Brain microvascular endothelial cell (primary cell): ENCODE measurements at regions not wholly inside any gene's neighbourhood (a gene's known extent, or its start where the extent isn't known, plus 50 kb on each side); places are given as distances from the start of the nearest gene placed in this dataset.

ENCODE experiments used
- DNase-seq: peaks from one replicate; pipeline ENCODE4 v3.0.0-alpha.2; 2020
- H3K27ac ChIP-seq: fragments of 250-450 bp; sonication (Bioruptor Pico); 2 replicates; pipeline ENCODE4 v1.5.1; 2020; ENCODE audit warnings: mild to moderate bottlenecking, moderate library complexity
- H3K27me3 ChIP-seq: fragments of 250-450 bp; sonication (Bioruptor Pico); replicated peaks from 2 replicates; pipeline ENCODE4 v1.5.1; 2020; ENCODE audit warnings: mild to moderate bottlenecking
- H3K36me3 ChIP-seq: fragments of 250-450 bp; sonication (Bioruptor Pico); replicated peaks from 2 replicates; pipeline ENCODE4 v1.5.1; 2020; ENCODE audit warnings: mild to moderate bottlenecking
- H3K4me3 ChIP-seq: 2 replicates; pipeline ENCODE4 v1.5.1; 2011; ENCODE audit warnings: low read depth, mild to moderate bottlenecking, control low read depth, low read length, moderate library complexity
- in situ Hi-C: cut with HindIII; loops from 2 replicates; pipeline ENCODE4 v1.10.0; 2017; ENCODE audit warnings: low sequenced_read_pairs, low pct_ligation_motif_present
- TF ChIP-seq, protein P1 (sequence below): IDR thresholded peaks from 2 replicates; pipeline ENCODE4 v1.5.1; 2011; ENCODE audit warnings: low read depth, mild to moderate bottlenecking, moderate library complexity, low read length, control low read depth, inconsistent platforms; ENCODE audit errors: missing control alignments

DNA sequence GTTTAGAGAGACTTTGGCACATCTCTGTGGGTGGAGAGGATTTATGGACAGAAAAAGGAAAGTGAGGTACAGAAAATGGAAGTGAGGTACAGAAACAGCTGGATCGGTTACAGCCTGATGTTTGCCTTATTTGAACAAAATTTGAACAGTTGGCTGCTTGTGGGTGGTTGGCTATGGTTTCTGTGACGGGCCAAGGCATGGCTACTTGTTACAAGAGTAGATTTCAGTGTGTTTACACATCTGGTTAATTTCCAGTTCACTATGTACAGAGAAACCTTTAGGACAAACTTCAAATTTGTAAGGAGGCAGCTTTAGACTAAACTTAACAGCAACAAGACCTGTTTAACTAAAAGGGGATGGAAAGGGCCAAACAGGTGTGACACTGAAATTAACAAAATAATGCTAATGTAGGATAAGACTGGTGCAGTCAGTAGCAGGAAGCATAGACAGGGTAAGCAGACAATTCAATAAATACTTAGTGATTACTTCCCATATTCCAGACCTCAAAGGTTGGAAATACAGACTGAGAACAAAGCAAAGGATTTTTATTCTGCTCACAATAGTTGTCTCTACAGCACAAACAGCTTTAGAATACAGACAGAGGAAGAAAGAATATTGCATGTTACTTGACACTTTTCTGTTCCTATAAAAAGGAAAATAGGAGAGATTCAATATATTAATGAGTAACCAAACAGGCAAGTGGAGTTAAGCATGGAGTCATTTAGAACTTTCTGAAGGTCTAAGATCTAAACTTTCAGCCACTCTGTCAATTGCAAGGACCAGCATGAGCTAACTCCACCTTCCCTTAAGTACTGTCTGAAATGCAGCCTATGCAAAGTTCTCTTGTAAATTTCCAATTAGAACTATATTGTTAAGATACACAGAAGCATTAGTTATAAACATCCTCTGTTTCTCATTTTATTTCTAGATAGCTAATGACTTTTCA is 294.4 kb upstream of the FAT4 start:
- Histone ChIP-seq H3K36me3 (no peaks in the 10 kb centered on the region), H3K27ac (no peak overlapping the region), H3K27me3 (no peaks in the 10 kb centered on the region), H3K4me3 (no peak overlapping the region)
- TF ChIP-seq, protein P1, sequence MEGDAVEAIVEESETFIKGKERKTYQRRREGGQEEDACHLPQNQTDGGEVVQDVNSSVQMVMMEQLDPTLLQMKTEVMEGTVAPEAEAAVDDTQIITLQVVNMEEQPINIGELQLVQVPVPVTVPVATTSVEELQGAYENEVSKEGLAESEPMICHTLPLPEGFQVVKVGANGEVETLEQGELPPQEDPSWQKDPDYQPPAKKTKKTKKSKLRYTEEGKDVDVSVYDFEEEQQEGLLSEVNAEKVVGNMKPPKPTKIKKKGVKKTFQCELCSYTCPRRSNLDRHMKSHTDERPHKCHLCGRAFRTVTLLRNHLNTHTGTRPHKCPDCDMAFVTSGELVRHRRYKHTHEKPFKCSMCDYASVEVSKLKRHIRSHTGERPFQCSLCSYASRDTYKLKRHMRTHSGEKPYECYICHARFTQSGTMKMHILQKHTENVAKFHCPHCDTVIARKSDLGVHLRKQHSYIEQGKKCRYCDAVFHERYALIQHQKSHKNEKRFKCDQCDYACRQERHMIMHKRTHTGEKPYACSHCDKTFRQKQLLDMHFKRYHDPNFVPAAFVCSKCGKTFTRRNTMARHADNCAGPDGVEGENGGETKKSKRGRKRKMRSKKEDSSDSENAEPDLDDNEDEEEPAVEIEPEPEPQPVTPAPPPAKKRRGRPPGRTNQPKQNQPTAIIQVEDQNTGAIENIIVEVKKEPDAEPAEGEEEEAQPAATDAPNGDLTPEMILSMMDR: no peak
- DNase-seq: no peak
- in situ Hi-C loops: no loop called here

DNA sequence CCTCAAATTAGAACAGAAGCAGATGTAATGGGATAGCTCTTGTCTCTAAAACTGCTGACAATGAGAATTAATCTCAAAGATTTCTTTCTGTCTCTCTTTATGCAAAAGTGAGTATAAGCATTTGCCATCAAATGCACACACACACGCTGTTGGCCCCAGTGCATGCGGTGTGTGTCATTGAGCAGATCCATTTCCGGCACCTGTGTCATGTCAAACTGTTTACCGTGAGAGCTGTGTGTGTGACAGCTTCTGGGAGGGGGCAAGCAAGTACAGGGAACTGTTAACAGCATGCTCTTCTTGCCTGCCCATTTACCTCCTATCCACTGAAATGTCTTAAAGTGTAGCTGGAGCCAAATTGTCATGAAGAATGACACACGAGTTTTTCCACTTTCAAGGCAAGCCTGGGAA is 297.9 kb upstream of the FAT4 start:
- Histone ChIP-seq H3K36me3 (no peaks in the 10 kb centered on the region), H3K27me3 (no peaks in the 10 kb centered on the region), H3K4me3 (no peak overlapping the region), H3K27ac (no peak overlapping the region)
- in situ Hi-C loops: no loop called here
- no peak for DNase-seq
- TF ChIP-seq, protein P1: no peak

DNA sequence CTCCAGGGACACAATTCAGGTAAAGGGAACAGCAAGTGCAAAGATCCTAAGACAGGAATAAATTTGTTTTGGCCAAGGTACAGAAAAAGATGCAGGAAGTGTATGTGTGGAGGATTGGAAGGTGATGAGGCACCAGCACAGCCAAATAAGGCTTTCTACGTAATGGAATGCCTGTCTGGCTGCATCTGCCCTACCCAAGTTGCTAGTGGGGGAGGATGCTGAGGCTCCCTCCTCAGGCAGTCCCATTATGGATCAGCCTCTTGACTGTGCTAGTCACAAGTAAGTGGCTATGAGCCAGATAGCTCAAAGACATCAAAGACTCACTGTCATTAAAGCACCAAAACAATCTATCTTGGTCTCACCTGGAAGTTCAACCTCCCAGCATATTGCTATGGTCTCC is 300.9 kb upstream of the FAT4 start:
- in situ Hi-C loops: no loop called here
- H3K36me3 ChIP-seq: no peaks in the 10 kb centered on the region
- no peak overlapping the region for H3K27ac ChIP-seq
- TF ChIP-seq, protein P1: no peak
- H3K4me3 ChIP-seq: no peak overlapping the region
- H3K27me3 ChIP-seq: no peaks in the 10 kb centered on the region
- peak; percentile 27 for DNase-seq

DNA sequence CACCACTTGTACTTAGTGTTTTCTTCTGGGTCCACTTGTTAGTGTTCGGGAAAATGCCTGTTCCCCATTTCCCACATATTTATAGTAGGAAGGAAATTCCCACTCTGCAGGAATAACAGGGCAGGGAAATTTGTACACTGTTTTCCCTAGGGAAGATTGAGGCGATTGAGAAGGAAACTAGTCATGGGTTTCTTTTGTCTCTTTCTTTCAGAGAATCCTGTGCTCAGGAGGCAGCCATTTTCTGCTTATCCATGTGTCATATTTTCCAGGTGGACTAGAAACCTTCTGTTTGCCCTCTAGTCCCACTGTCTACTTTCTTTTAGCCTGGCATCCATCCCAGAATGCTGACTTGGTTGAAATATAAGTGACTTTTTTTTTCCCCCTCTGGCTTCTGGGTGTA is 299.1 kb upstream of the ANKRD50 start:
- Histone ChIP-seq H3K4me3 (no peak overlapping the region), H3K27me3 (no peaks in the 10 kb centered on the region), H3K36me3 (no peaks in the 10 kb centered on the region), H3K27ac (no peak overlapping the region)
- DNase-seq: no peak
- TF ChIP-seq, protein P1: no peak
- in situ Hi-C loops: no loop called here

DNA sequence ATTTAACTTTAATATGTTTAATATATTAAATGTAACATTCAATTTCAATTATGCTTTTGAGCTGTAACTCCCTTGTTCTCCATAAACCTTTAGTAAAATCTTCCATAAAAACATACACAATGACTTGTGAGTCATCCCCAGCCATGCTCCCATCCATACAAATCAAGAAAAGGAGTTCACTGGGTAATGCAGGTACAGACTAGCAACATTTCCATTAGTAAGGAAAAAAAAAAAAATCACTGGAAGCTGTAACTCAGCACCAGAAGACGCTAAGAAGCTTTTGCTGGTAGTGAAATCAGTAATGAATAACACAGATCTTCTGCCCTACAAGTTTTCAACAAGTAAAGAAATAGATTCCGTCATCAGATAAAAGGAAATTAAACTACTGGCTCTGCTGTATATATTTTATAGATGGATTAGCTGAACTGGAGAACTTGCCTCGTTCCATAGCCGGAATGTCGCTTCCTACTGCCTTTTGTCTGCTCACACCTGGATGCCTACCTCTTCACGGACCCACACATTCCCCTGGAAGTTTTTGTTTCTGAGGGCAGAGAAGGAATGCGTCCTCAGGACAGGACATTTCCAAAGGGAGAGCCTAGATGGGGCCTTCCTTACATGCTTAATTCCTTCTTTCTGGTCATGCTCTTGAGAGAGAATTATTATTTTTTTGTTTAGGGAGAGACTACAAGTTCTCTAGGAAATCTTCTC is 298.4 kb upstream of the ANKRD50 start:
- no peak for DNase-seq
- H3K4me3 ChIP-seq: no peak overlapping the region
- H3K27ac ChIP-seq: no peak overlapping the region
- in situ Hi-C loops: no loop called here
- no peaks in the 10 kb centered on the region for H3K27me3 ChIP-seq
- no peaks in the 10 kb centered on the region for H3K36me3 ChIP-seq
- TF ChIP-seq, protein P1: no peak
